HL-60 (cell line): ENCODE measurements at regions not wholly inside any gene's neighbourhood (a gene's known extent, or its start where the extent isn't known, plus 50 kb on each side); places are given as distances from the start of the nearest gene placed in this dataset.

ENCODE experiments used
- DNase-seq, 2 experiments: peaks; one replicate each; pipeline ENCODE4 v3.0.0-alpha.2; 2010 to 2020; ENCODE audit warnings: low read depth in 1 of 2, low spot score in 1 of 2
- H3K27ac ChIP-seq: fragments of 250-450 bp; sonication (Bioruptor Pico); replicated peaks from 2 replicates; pipeline ENCODE4 v1.5.1; 2020; ENCODE audit warnings: mild to moderate bottlenecking, moderate library complexity
- H3K27me3 ChIP-seq: fragments of 250-450 bp; sonication (Bioruptor Pico); 2 replicates; pipeline ENCODE4 v1.5.1; 2021; ENCODE audit warnings: mild to moderate bottlenecking, moderate library complexity; ENCODE audit not compliant: insufficient read depth, poor library complexity, severe bottlenecking
- H3K4me3 ChIP-seq: replicated peaks from 2 replicates; pipeline ENCODE4 v1.5.1; 2011; ENCODE audit warnings: mild to moderate bottlenecking, control low read depth, low read length; ENCODE audit not compliant: insufficient read depth
- GABPA ChIP-seq: IDR thresholded peaks from 2 replicates; pipeline ENCODE4 v1.6.1; 2012; ENCODE audit warnings: low read depth
- POLR2AphosphoS5 ChIP-seq: IDR thresholded peaks from 2 replicates; pipeline ENCODE4 v1.6.1; 2012; ENCODE audit warnings: low read depth
- SPI1 ChIP-seq: IDR thresholded peaks from 2 replicates; pipeline ENCODE4 v1.6.1; 2012; ENCODE audit warnings: low read depth, mild to moderate bottlenecking, borderline replicate concordance
- TF ChIP-seq, protein P1 (sequence below): IDR thresholded peaks from 2 replicates; pipeline ENCODE4 v1.6.1; 2012; ENCODE audit warnings: low read depth; ENCODE audit not compliant: insufficient replicate concordance
- TF ChIP-seq, protein P2 (sequence below): IDR thresholded peaks from one replicate; pipeline ENCODE4 v1.5.1; 2011; ENCODE audit warnings: low read length, control low read depth, inconsistent platforms; ENCODE audit not compliant: insufficient read depth

DNA sequence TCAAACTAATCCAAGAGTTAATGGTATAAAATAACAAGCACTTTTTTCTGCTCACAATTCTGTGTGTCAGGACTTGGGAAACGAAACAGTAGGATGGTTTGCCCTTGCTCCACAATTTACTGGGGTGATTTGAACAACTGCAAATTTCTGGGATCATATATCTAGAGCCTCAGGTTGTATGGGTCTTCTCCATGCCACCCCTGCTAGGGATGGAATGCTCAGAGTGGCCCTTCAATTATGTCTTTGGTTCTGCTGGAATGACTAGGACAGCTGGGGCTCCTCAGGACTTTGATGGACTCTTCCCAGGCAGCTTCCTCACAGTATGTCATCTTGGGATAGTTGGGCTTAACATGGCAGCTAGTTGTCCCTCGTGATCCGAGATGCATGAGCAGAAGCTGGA is 223.0 kb upstream of the ANO5 start:
- TF ChIP-seq SPI1 (no peak), GABPA (no peak), POLR2AphosphoS5 (no peak)
- TF ChIP-seq, protein P1, sequence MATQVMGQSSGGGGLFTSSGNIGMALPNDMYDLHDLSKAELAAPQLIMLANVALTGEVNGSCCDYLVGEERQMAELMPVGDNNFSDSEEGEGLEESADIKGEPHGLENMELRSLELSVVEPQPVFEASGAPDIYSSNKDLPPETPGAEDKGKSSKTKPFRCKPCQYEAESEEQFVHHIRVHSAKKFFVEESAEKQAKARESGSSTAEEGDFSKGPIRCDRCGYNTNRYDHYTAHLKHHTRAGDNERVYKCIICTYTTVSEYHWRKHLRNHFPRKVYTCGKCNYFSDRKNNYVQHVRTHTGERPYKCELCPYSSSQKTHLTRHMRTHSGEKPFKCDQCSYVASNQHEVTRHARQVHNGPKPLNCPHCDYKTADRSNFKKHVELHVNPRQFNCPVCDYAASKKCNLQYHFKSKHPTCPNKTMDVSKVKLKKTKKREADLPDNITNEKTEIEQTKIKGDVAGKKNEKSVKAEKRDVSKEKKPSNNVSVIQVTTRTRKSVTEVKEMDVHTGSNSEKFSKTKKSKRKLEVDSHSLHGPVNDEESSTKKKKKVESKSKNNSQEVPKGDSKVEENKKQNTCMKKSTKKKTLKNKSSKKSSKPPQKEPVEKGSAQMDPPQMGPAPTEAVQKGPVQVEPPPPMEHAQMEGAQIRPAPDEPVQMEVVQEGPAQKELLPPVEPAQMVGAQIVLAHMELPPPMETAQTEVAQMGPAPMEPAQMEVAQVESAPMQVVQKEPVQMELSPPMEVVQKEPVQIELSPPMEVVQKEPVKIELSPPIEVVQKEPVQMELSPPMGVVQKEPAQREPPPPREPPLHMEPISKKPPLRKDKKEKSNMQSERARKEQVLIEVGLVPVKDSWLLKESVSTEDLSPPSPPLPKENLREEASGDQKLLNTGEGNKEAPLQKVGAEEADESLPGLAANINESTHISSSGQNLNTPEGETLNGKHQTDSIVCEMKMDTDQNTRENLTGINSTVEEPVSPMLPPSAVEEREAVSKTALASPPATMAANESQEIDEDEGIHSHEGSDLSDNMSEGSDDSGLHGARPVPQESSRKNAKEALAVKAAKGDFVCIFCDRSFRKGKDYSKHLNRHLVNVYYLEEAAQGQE, result no peak
- TF ChIP-seq, protein P2, sequence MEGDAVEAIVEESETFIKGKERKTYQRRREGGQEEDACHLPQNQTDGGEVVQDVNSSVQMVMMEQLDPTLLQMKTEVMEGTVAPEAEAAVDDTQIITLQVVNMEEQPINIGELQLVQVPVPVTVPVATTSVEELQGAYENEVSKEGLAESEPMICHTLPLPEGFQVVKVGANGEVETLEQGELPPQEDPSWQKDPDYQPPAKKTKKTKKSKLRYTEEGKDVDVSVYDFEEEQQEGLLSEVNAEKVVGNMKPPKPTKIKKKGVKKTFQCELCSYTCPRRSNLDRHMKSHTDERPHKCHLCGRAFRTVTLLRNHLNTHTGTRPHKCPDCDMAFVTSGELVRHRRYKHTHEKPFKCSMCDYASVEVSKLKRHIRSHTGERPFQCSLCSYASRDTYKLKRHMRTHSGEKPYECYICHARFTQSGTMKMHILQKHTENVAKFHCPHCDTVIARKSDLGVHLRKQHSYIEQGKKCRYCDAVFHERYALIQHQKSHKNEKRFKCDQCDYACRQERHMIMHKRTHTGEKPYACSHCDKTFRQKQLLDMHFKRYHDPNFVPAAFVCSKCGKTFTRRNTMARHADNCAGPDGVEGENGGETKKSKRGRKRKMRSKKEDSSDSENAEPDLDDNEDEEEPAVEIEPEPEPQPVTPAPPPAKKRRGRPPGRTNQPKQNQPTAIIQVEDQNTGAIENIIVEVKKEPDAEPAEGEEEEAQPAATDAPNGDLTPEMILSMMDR, result no peak
- Histone ChIP-seq H3K27me3 (no peaks in the 10 kb centered on the region), H3K27ac (no peak overlapping the region), H3K4me3 (no peak overlapping the region)
- no peak for DNase-seq

DNA sequence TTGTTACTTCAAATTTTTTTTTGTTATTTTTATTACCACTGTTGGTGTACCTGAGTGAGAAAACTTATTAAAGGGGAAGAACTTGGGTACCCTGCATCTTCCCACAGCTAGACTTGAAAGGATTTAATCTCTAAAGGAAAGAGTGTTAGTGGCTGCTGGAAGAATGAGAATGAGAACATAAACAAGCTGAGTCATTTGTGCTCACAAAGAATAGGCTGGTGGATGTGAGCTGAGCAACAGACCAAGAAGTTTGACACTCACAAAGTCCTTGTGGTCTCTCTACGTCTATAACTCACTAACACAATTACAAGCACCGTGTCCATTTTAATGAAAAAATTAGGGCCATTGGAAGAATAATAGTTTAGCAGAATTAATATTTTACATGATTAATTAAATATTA is 217.6 kb upstream of the ANO5 start:
- no peak overlapping the region for H3K4me3 ChIP-seq
- no peak for TF ChIP-seq GABPA
- TF ChIP-seq, protein P1, result no peak
- TF ChIP-seq, protein P2, result no peak
- no peak for TF ChIP-seq POLR2AphosphoS5
- no peaks in the 10 kb centered on the region for H3K27me3 ChIP-seq
- DNase-seq, result no peak
- no peak overlapping the region for H3K27ac ChIP-seq

DNA sequence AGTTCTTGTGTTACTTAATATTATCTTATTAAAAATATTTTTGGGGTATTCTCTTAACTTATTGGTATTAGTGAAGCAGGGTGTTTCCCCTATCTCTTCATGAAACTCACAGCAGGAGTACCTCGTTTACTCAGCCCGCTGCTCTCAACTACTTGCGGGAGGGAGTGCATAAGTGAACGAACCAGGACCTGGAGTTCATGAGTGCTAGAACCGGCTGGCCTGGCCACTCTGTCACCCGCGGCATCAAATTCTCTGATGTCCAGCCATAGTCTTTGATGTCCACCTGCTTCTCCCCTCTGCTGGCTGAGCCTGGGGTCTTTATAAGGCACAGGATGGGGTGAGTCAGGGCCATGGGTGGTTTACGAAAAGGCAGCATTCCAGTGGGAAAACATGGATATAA is 216.7 kb upstream of the ANO5 start:
- Histone ChIP-seq H3K27me3 (no peaks in the 10 kb centered on the region), H3K4me3 (no peak overlapping the region), H3K27ac (no peak overlapping the region)
- no peak for DNase-seq
- TF ChIP-seq POLR2AphosphoS5 (no peak), GABPA (no peak), SPI1 (no peak)
- TF ChIP-seq, protein P1, result no peak
- TF ChIP-seq, protein P2, result no peak
